GM21447 (cell line): ENCODE measurements at regions not wholly inside any gene's neighbourhood (a gene's known extent, or its start where the extent isn't known, plus 50 kb on each side); places are given as distances from the start of the nearest gene placed in this dataset.

ENCODE experiments used
- ATAC-seq: cut with Tn5 transposase; IDR thresholded peaks from one replicate; pipeline ENCODE4 v1.9.1; 2021; ENCODE audit not compliant: unreplicated experiment

DNA sequence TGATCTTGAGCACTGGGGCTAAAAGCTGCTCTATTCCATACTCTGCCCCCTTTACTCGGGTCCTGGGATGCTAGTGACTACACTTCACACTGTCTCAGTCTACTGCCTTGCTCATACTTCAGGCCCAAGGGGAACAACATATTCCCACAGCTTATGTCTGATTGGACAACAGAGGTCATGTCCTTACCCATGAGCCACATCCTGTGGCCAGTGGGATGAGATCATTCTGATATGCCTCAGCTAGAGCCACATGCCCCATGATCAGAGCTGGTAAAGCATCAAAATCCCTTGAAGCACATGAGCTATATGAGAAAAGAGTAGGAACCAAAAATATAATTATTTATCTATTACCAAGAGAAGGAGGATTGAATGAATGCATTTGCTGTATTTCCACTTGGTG is 290.1 kb upstream of the TSHZ3 start:
- ATAC-seq: no peak

DNA sequence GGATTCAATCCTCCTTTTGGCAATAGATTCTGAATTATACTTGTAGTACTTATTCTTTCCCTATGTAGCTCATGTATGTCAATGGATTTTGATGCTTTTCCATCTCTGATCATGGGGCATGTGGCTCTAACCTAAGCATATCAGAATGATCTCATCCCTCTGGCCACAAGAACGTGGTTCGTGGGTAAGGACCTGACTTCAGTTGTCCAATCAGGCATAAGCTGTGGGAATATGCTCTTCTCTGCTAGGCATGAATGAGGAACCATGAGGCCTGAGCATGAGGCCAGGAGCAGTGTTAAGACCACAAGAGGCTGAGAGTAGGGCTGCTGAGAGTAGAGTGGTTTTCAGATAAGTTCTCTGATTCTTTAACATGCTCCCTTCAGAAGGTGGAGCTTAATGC is 292.4 kb upstream of the TSHZ3 start:
- no peak for ATAC-seq

DNA sequence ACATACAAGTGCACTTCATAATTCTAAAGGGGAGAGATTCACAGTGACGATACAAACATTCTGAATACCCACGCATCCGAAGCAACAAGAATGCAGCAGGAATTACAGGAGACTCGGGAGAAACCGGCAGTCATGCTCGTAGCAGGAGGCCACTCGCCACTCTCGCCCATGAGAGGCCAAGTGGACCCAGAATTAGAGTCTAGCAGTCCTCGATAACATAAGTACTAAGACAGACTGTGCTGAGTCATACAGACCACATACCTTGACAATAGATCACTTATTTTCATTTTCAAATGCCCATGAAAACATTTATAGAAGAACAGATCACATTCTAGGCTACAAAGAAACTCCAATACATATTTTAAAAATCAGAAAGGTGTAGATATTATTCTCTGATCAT is 299.1 kb upstream of the TSHZ3 start:
- no peak for ATAC-seq

DNA sequence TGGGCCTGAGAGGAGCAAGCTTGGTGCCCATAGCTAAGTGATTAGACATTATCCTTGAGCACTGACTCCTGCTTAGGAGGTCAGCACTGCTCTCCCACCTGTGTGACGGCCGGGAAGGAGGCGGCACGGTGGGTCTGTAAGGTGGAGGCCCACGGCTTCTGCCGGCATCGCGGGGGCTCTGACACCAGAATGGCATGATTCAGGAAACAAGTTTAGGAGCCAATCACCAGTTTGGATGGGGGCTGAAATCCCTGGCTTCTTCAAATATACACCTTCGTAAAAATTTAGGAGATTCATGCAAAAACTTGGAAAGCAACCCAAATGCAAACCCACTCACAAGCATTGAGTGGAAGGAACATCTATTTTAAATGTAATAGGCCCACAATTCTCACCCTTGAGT is 307.3 kb upstream of the TSHZ3 start:
- ATAC-seq: no peak

DNA sequence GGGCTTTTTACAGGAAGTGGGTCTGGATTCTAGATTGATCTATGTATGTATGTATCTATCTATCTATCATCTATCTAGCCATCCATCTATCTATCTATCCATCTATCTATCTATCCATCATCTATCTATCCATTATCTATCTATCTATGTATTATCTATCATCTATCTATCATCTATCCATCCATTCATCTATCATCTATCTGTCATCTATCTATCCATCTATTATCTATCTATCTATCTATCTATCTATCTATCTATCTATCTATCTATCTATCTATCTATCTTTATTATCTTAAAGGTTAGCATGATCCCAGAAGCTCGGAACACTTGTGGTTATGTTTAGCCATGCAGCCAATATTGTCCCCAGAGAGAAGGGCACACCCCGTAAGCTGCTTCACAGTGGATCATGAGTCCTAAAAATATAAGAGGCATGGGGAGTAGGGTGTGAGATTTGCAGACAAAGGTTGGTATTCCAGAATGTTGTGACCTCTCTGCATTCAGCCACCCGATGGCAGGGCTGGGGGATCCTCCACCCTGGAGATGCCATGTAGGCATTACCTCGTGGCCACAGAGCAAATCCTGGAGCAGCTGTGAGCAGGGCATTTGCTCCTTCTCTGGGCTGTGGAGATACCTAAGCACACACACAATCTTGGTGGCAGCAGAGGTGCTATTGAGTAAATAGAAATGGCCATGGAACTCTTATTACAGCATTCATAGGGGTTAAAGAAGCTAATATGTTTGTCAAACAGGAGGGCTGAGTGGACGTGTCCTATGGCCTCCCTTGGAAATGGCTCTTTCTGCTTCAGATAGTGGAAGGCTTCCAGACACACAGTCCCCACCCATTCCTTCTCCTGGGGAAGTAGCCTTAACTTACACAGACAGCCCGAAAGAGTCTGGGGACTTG is 310.0 kb upstream of the TSHZ3 start:
- no peak for ATAC-seq

DNA sequence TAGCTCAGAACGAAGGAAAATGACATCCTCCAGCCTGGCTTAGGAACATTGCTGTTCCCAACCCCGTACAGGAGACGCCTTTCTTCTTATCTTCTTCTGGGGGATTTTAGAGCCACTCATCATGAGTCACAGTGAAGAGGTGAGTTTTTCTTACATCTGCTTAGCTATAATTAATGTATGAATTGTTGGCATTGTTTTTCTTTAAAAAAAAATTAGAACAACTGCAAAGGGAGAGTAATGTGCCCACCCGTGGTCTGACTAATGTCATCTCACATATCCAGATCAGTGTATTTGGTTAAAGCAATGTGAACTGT is 310.6 kb upstream of the TSHZ3 start:
- ATAC-seq: no peak

DNA sequence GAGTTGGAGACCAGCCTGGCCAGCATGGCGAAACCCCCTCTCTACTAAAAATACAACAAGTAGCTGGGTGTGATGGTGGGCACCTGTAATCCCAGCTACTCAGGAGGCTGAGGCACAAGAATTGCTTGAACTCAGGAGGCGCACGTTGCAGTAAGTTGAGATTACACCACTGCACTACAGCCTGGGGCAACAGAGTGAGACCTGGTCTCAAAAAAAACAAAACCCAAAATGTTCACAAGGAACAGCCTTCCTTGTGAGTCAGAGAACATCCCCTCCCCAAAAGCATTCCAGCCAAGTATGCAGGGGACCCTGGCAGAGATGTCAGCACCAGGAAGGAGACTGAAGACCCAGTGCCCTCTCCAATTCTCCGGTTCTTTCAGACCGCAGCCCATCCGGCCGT is 314.9 kb upstream of the TSHZ3 start:
- ATAC-seq: no peak

DNA sequence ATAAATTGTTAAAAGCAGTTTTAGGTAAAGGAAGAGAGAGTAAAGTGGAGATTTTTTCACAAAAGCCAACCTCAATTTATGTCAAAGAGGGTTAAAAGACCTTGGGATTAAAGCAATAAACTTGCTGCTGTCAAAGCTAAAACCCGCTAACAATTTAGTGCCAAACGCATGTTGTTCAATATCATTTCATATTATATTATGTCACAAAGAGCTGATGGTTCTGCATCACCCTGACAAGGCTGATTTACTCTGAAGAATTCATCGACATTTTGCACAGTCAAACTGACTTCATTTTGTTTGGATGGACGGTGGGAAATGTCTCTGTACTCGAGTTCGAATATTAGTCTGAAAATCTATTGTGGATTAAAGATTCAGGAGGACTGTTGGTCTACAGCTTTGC is 315.8 kb upstream of the TSHZ3 start:
- ATAC-seq: no peak

DNA sequence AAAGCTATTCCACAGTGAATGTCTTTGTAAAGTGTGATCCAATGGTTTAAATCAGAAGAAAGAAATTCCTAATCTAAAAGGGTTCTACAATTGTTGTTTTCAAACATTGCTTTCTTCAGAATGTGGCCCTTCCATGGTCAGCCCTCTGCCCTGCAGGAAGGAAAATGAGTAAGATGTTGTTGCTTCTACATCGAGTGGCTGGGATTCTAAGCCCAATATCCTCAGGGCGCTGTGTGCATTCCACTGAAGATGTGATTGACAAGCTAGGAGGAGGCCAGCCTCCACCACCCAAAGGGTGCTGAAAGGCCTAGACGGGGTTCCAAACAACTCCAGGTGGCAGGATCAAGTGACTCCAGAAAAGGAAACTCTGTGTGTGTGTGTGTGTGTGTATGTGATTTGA is 316.9 kb upstream of the TSHZ3 start:
- no peak for ATAC-seq

DNA sequence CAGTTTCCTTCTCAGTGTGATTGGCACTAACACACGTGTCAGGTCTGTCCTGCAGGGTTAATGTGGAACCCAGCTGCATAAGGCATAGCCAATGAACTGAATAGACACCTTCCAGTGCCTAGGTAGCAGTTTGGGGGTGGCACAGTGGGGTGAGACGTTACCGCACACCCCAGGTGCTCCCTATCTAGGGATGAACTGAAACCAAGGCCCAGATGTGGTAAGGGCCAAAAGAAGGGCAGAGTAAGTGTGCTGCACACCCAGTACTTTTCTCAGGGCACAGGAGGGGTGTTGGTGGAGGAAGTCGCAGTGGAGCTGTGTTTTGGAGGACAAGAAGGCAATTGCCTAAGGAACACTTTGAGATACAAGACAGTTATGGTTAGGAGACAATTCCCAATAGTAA is 317.9 kb upstream of the TSHZ3 start:
- ATAC-seq: no peak

DNA sequence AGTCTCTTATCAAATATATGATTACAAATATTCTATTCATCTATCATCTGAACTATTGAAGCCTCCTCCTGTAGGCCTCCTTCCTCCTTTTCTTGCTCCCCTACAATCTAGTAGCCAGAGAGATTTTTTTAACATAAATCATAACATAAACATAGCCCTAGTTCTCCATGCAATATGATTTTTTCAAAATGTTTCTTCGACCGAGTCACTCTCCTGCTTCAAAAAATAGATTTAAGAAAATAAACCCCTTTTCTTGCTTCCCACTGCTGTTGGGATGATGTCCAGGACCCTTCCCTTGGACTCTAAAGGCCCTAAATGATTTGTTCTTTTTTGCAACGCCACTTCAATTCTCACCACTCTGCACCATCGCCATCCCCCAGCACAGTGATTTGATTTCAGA is 319.7 kb upstream of the TSHZ3 start:
- ATAC-seq: no peak

DNA sequence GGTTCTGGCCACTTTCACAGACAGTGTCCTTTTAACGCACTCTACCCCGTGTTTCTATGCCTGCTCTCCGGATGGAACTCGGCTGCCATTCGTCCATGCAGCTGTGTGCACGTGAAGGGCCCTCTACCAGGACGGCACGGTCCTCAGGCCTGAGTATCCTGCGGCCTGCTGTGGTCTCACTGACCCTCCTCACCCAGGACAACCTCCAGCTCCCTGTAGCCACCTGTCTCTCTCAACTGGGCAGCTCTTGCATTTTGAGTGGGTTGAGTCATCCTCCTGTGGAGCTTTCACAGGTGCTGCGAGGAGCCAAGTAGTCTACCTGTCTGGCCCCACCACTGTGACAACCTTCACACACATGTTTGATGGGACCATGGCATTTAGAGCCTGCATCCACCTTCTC is 321.7 kb upstream of the TSHZ3 start:
- no peak for ATAC-seq

DNA sequence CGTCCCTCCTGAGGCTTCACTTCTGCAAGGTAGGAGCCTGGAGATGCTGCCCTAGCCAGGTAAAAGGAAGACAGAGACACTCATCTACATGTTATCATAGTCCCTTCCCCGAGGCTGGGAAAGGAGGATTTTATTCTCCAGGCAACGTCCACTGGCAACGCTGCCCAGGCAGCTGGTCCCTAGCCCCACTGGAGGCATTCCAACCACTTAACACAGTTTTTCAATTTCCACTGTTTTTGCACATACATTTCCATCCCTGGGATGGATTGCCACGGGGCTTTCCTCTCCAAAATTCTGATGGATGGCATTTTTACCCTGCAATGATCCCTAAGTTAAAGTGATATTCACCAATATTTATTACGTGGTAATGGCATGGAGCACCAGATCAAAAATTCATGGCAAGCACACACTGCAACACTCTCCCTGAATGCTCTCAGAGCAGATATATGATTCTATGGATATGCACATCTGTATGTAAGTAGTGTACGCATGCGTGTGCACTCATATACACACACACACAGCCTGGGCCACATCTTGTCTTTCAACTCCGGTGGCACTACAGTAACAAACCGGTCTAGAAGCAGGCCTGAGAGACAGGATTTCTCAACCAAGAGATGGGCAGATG is 322.3 kb upstream of the TSHZ3 start:
- ATAC-seq: no peak

DNA sequence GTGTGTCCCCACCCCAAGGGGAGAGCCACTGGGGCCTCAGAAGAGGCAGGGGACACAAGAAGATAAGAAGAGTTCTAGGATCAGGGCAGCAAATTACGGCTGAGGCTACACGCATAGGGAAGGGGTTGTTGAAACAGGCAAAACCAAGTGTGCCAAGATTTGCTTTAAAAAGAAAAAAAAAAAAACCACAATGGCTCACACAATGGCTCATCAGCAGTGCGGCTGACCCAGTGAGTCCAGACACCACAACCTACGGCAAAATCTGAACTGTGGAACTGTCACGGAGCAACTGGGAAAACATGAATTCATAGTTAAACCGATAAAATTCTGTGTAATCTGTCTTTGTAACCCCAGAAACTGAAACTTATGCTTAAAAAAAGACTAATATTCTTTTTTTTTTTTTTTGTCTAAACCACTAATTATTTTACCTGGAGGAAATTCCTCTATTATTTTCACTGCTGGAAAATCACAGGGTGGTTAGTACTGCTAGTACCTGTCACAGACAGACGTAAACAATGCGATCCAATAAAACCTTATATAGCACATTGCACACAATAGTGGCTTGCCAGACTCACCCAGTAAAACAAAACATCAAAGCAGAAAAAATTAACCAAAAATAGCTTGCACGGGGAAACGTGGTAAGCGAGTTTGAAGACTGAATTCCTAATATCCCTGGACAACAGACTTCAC is 325.4 kb upstream of the TSHZ3 start:
- no peak for ATAC-seq

DNA sequence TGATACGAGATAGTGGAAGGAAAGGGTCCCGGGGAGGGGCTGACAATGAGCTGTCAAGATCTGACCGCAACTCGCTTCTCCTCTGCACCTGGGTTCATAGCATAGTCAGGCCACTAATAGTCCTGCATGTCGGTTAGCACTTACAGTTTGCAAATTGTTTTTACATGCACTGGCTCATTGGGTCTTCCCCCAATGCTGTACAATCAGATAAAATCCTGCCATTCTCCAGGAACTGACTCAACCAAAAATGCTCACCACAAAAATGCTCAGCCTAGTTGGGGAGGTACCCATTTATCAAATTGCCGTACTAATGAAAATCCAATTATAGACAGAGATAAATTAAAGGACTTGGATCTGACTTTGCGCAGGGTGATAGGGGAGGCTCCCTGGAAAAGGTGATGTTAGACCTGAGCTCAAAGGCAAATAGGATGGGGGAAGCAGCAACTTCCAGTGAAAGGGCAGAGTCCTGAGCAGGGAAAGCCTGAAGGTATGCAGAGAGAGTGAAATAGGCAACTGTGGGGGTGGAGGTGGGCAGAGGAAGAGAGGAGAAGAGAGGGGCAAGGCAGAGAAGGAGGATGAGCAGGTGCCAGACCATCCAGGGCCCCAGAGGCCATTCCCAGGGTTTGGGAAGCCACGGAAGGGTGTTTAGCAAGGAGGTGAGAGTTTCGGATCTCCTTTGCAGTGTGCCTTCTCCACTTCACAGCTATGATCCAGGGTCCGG is 326.1 kb upstream of the TSHZ3 start:
- ATAC-seq: no peak

DNA sequence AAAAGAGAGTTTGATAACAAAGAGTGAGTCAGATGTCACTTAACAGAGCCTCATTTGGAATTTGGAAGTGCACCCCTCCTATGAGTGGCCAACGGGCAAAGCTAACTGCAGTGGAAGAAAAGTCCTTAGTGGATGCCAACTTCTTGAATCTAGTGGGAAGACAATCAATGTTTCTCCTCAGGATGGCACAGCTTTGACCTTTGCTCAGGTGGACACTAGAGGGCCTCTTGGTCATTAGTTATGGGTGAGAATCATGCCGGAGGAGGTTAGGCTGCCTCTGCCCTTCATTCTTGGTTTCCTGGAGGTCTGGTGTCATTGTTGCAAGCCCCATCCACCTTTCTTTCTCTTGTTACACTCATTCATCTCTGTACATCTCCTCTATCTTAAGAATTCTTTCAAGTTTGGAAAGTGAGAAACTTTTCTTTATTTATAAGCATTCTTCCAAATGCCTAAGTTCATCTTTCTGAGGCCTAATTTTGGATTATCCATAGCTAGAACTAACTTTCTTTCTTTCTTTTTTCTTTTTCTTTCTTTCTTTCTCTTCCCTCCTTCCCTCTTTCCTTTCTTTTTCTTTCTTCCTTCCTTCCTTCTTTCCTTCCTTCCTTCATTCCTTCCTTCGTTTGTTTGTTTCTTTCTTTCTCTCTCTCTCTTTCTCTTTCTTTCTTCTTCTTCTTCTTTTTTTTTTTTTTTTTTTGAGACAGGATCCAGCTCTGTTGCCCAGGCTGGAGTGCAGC is 327.2 kb upstream of the TSHZ3 start:
- no peak for ATAC-seq

DNA sequence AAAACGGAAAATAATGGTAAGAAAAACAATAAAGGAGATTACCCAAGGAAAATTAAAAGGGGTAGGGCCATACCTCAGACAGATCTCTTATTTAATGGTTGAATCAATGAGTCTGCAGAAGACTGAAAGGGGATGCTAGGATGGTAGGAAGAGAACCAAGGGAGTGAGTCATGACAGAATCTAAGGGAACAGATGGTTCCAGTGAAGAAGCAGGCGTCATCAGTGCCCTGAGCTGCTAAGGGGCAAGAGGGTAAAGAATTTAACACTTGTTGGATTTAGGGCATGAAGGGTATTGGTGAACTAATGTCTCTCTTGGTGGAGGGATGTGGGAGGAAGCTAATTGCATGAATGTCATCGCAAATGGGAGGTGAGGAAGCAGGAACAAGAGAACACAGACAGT is 329.2 kb upstream of the TSHZ3 start:
- no peak for ATAC-seq

DNA sequence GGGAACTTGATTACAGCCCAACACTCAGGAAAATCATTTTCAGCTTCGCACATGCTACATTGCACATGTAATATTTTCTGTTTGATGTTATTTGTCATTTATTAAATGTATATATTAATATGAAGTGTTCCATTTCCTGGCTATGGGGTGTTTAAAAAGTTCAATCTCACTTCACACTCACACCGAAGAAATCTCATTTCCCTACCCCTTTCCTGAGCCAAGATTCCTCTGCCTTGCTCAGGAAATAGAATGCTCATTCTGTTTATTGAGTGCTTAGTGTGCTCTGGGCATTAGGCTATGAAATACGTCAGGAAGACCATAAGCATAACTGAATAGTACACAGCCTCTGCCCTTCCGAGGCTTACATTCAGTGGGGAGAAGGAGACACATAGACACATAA is 331.9 kb upstream of the TSHZ3 start:
- no peak for ATAC-seq

DNA sequence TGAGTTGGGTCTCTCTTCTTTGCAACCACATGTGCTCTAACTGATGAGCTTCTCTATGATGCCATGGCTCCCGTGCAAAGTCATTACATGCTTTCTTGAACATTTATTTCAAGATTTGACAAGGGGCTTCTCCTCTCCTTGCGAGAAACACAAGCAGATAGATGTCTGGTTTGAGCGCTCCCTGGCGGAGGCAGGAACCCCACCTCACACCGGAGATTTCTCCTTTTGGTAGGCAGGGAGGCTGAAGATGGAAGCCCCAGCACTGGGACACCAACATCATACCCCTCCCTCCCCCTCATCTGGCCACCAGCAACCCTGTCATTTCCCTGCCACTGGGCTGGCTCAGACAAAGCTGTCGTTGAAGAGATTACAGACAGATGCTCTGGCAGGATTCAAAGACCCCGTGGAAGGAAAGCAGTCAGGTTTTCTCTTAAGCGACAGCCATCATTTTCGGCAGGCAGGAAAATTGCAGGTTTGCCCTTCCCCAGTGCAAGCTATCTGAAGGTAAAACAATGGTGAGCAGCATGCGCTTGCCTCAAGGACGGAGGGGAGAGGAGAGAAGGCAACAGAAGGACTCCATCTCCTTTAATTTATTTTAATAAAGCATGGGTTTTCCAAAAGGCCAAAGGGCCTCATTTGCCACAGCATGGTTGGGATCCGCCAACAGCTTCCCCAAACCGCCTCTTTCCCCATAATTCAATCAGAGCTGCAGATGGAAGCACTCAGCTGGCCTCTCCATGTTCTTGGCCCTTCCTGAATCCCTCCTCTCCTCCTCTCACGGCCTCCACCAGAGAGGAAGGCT is 344.1 kb upstream of the TSHZ3 start:
- no peak for ATAC-seq

DNA sequence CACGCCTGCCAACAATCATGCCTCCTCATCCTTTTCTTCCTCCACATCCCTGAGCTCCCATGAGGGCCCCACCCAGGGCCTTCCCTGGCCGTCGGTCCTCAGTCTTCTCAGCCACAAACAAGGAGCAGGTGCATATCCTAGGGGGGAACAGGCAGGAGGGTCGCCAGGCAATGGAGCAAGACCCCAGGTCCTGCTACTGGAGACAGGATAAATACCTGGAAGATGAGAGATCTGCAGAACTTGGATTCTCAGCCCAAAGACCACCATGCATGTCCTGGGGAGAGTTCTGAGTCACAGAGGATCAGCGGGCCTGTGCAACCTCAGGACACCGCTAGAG is 344.7 kb upstream of the TSHZ3 start:
- no peak for ATAC-seq
